Sigmoid colon (tissue), 4 donors: ENCODE measurements at regions not wholly inside any gene's neighbourhood (a gene's known extent, or its start where the extent isn't known, plus 50 kb on each side); places are given as distances from the start of the nearest gene placed in this dataset.

Experiments used
- CTCF ChIP-seq, 4 experiments: fragments of 450-650 bp in 3 of 4; fragments of 200-600 bp in 1 of 4; IDR thresholded peaks; one replicate each; pipeline ENCODE4 v1.5.1; 2016 to 2019; ENCODE audit warnings: antibody characterized with exemption in 4 of 4, mild to moderate bottlenecking in 3 of 4, moderate library complexity in 2 of 4
- EP300 ChIP-seq, 4 donors: sonication (generic); formaldehyde crosslinking; IDR thresholded peaks; one replicate each; pipeline ENCODE4 v1.6.1; 2017; ENCODE audit warnings: antibody characterized with exemption in 4 of 4
- POLR2A ChIP-seq, 2 donors: fragments of 450-650 bp; IDR thresholded peaks; one replicate each; pipeline ENCODE4 v1.6.1; 2016; ENCODE audit warnings: antibody characterized with exemption in 2 of 2, mild to moderate bottlenecking in 2 of 2, moderate library complexity in 2 of 2
- POLR2AphosphoS5 ChIP-seq, 4 donors: sonication (generic); formaldehyde crosslinking; IDR thresholded peaks; one replicate each; pipeline ENCODE4 v1.6.1; 2017; ENCODE audit warnings: antibody characterized with exemption in 4 of 4

- no peak for TF ChIP-seq POLR2A (IDR thresholded peaks at IDR 0.05)
- TF ChIP-seq CTCF (IDR thresholded peaks at IDR 0.05): no peak
- no peak for TF ChIP-seq POLR2AphosphoS5 (IDR thresholded peaks at IDR 0.05)
- no peak for TF ChIP-seq EP300 (IDR thresholded peaks at IDR 0.05)
Observed at GRCh38 chr7:153322991-153323390, 563.4 kb downstream of the ACTR3B start.
